ENCODE measurements at regions not wholly inside any gene's neighbourhood (a gene's known extent, or its start where the extent isn't known, plus 50 kb on each side); places are given as distances from the start of the nearest gene placed in this dataset.

- ChIA-PET POLR2A (no interaction called here), CTCF (no interaction called here)
- no peak for DNase-seq (ENCODE audit: low read depth)
- no peak for TF ChIP-seq CTCF (IDR thresholded peaks at IDR 0.05; ENCODE audit: insufficient read depth, low read depth, low read length)
- Histone ChIP-seq H3K27me3 (ENCODE audit: control insufficient read depth, insufficient read depth, low read length) (no peaks in the 10 kb centered on the region), H3K4me3 (ENCODE audit: low read depth, low read length) (no peak overlapping the region), H3K36me3 (ENCODE audit: control insufficient read depth, insufficient read depth, low read length) (no peaks in the 10 kb centered on the region)
These were observed 176.5 kb downstream of the MEX3B start for GRCh38 chr15:81869161-81869954.

- POLR2A ChIA-PET = no interaction called here
These were observed 179.8 kb downstream of the MEX3B start for GRCh38 chr15:81865850-81866537.

GRCh38 chr15:81863162-81863561 is 182.7 kb downstream of the MEX3B start:
- ChIA-PET POLR2A (no interaction called here), CTCF (no interaction called here)
- Histone ChIP-seq H3K36me3 (ENCODE audit: control insufficient read depth, insufficient read depth, low read length) (no peaks in the 10 kb centered on the region), H3K4me3 (ENCODE audit: low read depth, low read length) (no peak overlapping the region), H3K27me3 (ENCODE audit: control insufficient read depth, insufficient read depth, low read length) (no peaks in the 10 kb centered on the region)
- no peak for TF ChIP-seq CTCF (IDR thresholded peaks at IDR 0.05; ENCODE audit: insufficient read depth, low read depth, low read length)
- DNase-seq (ENCODE audit: low read depth) = no peak

More at GRCh38 chr15:81865850-81866537, 179.8 kb downstream of the MEX3B start:
- H3K36me3 ChIP-seq (ENCODE audit: control insufficient read depth, insufficient read depth, low read length) = no peaks in the 10 kb centered on the region
- H3K27me3 ChIP-seq (ENCODE audit: control insufficient read depth, insufficient read depth, low read length) = no peaks in the 10 kb centered on the region
- no peak for TF ChIP-seq CTCF (IDR thresholded peaks at IDR 0.05; ENCODE audit: insufficient read depth, low read depth, low read length)
- H3K4me3 ChIP-seq (ENCODE audit: low read depth, low read length) = no peak overlapping the region
- no peak for DNase-seq (ENCODE audit: low read depth)
- CTCF ChIA-PET = no interaction called here

GRCh38 chr15:81859737-81860516 is 185.9 kb downstream of the MEX3B start:
- no peak overlapping the region for H3K4me3 ChIP-seq (ENCODE audit: low read depth, low read length)

More at GRCh38 chr15:81859737-81860516, 185.9 kb downstream of the MEX3B start:
- DNase-seq (ENCODE audit: low read depth) = no peak
- ChIA-PET CTCF (interaction anchor here (0.7 kb wide), 1 partner anchor 96 kb away, joined by 4 read pairs; no protein-coding TSS in a partner anchor), POLR2A (no interaction called here)
- H3K27me3 ChIP-seq (ENCODE audit: control insufficient read depth, insufficient read depth, low read length) = no peaks in the 10 kb centered on the region
- TF ChIP-seq CTCF (IDR thresholded peaks at IDR 0.05; ENCODE audit: insufficient read depth, low read depth, low read length) = no peak
- H3K36me3 ChIP-seq (ENCODE audit: control insufficient read depth, insufficient read depth, low read length) = no peaks in the 10 kb centered on the region
